Activated gamma-delta T cell treated with anti-CD3 and anti-CD28 coated beads, Interleukin-2, amount 50 U/mL, for 16 hours (primary cell): ENCODE measurements at regions not wholly inside any gene's neighbourhood (a gene's known extent, or its start where the extent isn't known, plus 50 kb on each side); places are given as distances from the start of the nearest gene placed in this dataset.
A peak's percentile ranks its signal among the peaks of the same experiment; 100 is the strongest.

Experiments
- DNase-seq: peaks from one replicate; pipeline ENCODE4 v3.0.0-alpha.2; 2020; ENCODE audit warnings: low read depth

GRCh38 chr4:56286763-56287162 lies 100.5 kb downstream of the AASDH start:
- no peak for DNase-seq

- no peak for DNase-seq
These were observed 103.9 kb downstream of the AASDH start for GRCh38 chr4:56283375-56283774.

GRCh38 chr4:56282004-56282403 lies 105.3 kb downstream of the AASDH start:
- DNase-seq: no peak

- DNase-seq: no peak
These were observed 110.7 kb downstream of the AASDH start for GRCh38 chr4:56276547-56276946.

- no peak for DNase-seq
These were observed 113.9 kb downstream of the AASDH start for GRCh38 chr4:56273391-56273790.

GRCh38 chr4:56272927-56273326 lies 114.4 kb downstream of the AASDH start:
- no peak for DNase-seq

- DNase-seq: no peak
These were observed 115.3 kb downstream of the AASDH start for GRCh38 chr4:56272003-56272402.

- no peak for DNase-seq
These were observed 116.2 kb downstream of the AASDH start for GRCh38 chr4:56271131-56271530.

- no peak for DNase-seq
These were observed 119.7 kb downstream of the AASDH start for GRCh38 chr4:56267558-56267957.

- DNase-seq: no peak
These were observed 122.4 kb downstream of the AASDH start for GRCh38 chr4:56264873-56265272.

GRCh38 chr4:56261027-56261426 lies 126.3 kb downstream of the AASDH start:
- peak; percentile 16 for DNase-seq

GRCh38 chr4:56260320-56260719 lies 127.0 kb downstream of the AASDH start:
- DNase-seq: no peak

- no peak for DNase-seq
These were observed 127.6 kb downstream of the AASDH start for GRCh38 chr4:56259655-56260054.

GRCh38 chr4:56255820-56256219 lies 131.5 kb downstream of the AASDH start:
- no peak for DNase-seq

GRCh38 chr4:56253666-56254305 lies 133.5 kb downstream of the AASDH start:
- no peak for DNase-seq

GRCh38 chr4:56252561-56253152 lies 134.6 kb downstream of the AASDH start:
- DNase-seq: no peak

GRCh38 chr4:56251556-56251955 lies 135.7 kb downstream of the AASDH start:
- no peak for DNase-seq

- no peak for DNase-seq
These were observed 136.5 kb downstream of the AASDH start for GRCh38 chr4:56250776-56251175.

- DNase-seq: no peak
These were observed 139.6 kb downstream of the AASDH start for GRCh38 chr4:56247646-56248045.

- no peak for DNase-seq
These were observed 141.1 kb downstream of the AASDH start for GRCh38 chr4:56246233-56246610.

- no peak for DNase-seq
These were observed 141.6 kb downstream of the AASDH start for GRCh38 chr4:56245547-56246232.

- DNase-seq: no peak
These were observed 142.6 kb downstream of the AASDH start for GRCh38 chr4:56244681-56245080.

GRCh38 chr4:56243107-56243506 lies 144.2 kb downstream of the AASDH start:
- DNase-seq: no peak

- no peak for DNase-seq
These were observed 145.8 kb downstream of the AASDH start for GRCh38 chr4:56241500-56241899.
